ENCODE measurements at regions not wholly inside any gene's neighbourhood (a gene's known extent, or its start where the extent isn't known, plus 50 kb on each side); places are given as distances from the start of the nearest gene placed in this dataset.
"Not testable (repeated sequence)": the region's sequence is repeated elsewhere in the genome, so short reads cannot be mapped to it uniquely, and the experiment has no call there.

- Histone ChIP-seq H3K4me3 (no peak overlapping the region), H3K27ac (no peak overlapping the region)
These were observed 162.6 kb downstream of the PRKX start for GRCh38 chrX:3550871-3551270.

- Histone ChIP-seq H3K27ac (peak overlapping the region in 1 of 21 experiments; percentile 49), H3K4me3 (no peak overlapping the region)
These were observed 163.2 kb downstream of the PRKX start for GRCh38 chrX:3550160-3550751.

GRCh38 chrX:3549411-3549911 lies 164.0 kb downstream of the PRKX start:
- peak overlapping the region in 9 of 21 experiments; percentile 21 to 61 (median 42) for H3K27ac ChIP-seq
- H3K4me3 ChIP-seq, result peak overlapping the region in 3 of 7 experiments; percentile 8 to 27 (median 9)

- Histone ChIP-seq H3K4me3 (peak overlapping the region in 3 of 7 experiments; percentile 8 to 27 (median 9)), H3K27ac (peak overlapping the region in 9 of 21 experiments; percentile 21 to 61 (median 42))
These were observed 164.6 kb downstream of the PRKX start for GRCh38 chrX:3548765-3549391.

- Histone ChIP-seq H3K27ac (peak overlapping the region in 1 of 21 experiments; percentile 16), H3K4me3 (no peak overlapping the region)
These were observed 167.5 kb downstream of the PRKX start for GRCh38 chrX:3545901-3546300.

GRCh38 chrX:3541336-3541735 lies 172.1 kb downstream of the PRKX start:
- no peak overlapping the region for H3K4me3 ChIP-seq
- no peak overlapping the region for H3K27ac ChIP-seq

GRCh38 chrX:3540105-3540504 lies 173.3 kb downstream of the PRKX start:
- Histone ChIP-seq H3K27ac (no peak overlapping the region), H3K4me3 (no peak overlapping the region)

- Histone ChIP-seq H3K27ac (no peak overlapping the region), H3K4me3 (no peak overlapping the region)
These were observed 180.8 kb downstream of the PRKX start for GRCh38 chrX:3532581-3533085.

- H3K4me3 ChIP-seq, H3K27ac ChIP-seq: not testable (repeated sequence)
These were observed 182.0 kb downstream of the PRKX start for GRCh38 chrX:3531435-3531834.

GRCh38 chrX:3529466-3530010 lies 183.1 kb upstream of the MXRA5 start:
- no peak overlapping the region for H3K27ac ChIP-seq

GRCh38 chrX:3527811-3528210 lies 181.4 kb upstream of the MXRA5 start:
- H3K27ac ChIP-seq, result no peak overlapping the region
- H3K4me3 ChIP-seq, result no peak overlapping the region

More at GRCh38 chrX:3529466-3530010, 183.1 kb upstream of the MXRA5 start:
- no peak overlapping the region for H3K4me3 ChIP-seq

- no peak overlapping the region for H3K4me3 ChIP-seq
- peak overlapping the region in 1 of 21 experiments; percentile 14 for H3K27ac ChIP-seq
These were observed 180.7 kb upstream of the MXRA5 start for GRCh38 chrX:3527166-3527565.

GRCh38 chrX:3526731-3527130 lies 180.3 kb upstream of the MXRA5 start:
- peak overlapping the region in 1 of 21 experiments; percentile 14 for H3K27ac ChIP-seq
- no peak overlapping the region for H3K4me3 ChIP-seq

- Histone ChIP-seq H3K4me3 (no peak overlapping the region), H3K27ac (peak overlapping the region in 2 of 21 experiments; percentile 6 to 36)
These were observed 179.6 kb upstream of the MXRA5 start for GRCh38 chrX:3526071-3526470.

GRCh38 chrX:3522101-3522650 lies 175.7 kb upstream of the MXRA5 start:
- peak overlapping the region in 3 of 21 experiments; percentile 16 to 61 (median 29) for H3K27ac ChIP-seq
- no peak overlapping the region for H3K4me3 ChIP-seq

- H3K27ac ChIP-seq, result peak overlapping the region in 7 of 21 experiments; percentile 30 to 61 (median 40)
- H3K4me3 ChIP-seq, result no peak overlapping the region
These were observed 174.9 kb upstream of the MXRA5 start for GRCh38 chrX:3521396-3521795.

GRCh38 chrX:3520982-3521381 lies 174.5 kb upstream of the MXRA5 start:
- H3K4me3 ChIP-seq, result no peak overlapping the region
- peak overlapping the region in 7 of 21 experiments; percentile 30 to 61 (median 40) for H3K27ac ChIP-seq

- no peak overlapping the region for H3K4me3 ChIP-seq
- peak overlapping the region in 2 of 21 experiments; percentile 36 to 61 for H3K27ac ChIP-seq
These were observed 174.0 kb upstream of the MXRA5 start for GRCh38 chrX:3520458-3520857.

GRCh38 chrX:3519384-3519783 lies 172.9 kb upstream of the MXRA5 start:
- H3K27ac ChIP-seq, result peak overlapping the region in 2 of 21 experiments; percentile 9 to 44

GRCh38 chrX:3518870-3519269 lies 172.4 kb upstream of the MXRA5 start:
- no peak overlapping the region for H3K4me3 ChIP-seq
- H3K27ac ChIP-seq, result peak overlapping the region in 3 of 21 experiments; percentile 9 to 49 (median 44)

More at GRCh38 chrX:3519384-3519783, 172.9 kb upstream of the MXRA5 start:
- not testable (repeated sequence) for H3K4me3 ChIP-seq
